Activated T-helper 2 cell treated with anti-CD3 and anti-CD28 coated beads, Interferon-gamma antibody, Interleukin-2, Interleukin-4, amounts not matched to agents 10 μg/mL and 5 μg/mL and 100 μg/mL, durations not matched to agents 14 hours and 24 hours and 36 hours (primary cell): ENCODE measurements at regions not wholly inside any gene's neighbourhood (a gene's known extent, or its start where the extent isn't known, plus 50 kb on each side); places are given as distances from the start of the nearest gene placed in this dataset.
A peak's percentile ranks its signal among the peaks of the same experiment; 100 is the strongest.

ENCODE experiments used
- DNase-seq: peaks from one replicate; pipeline ENCODE4 v3.0.0; 2021; ENCODE audit warnings: low spot score
- H3K27ac Mint-ChIP-seq: one replicate; pipeline ENCODE4 v1.8.0; 2021; ENCODE audit warnings: mixed read lengths
- H3K27me3 Mint-ChIP-seq: one replicate; pipeline ENCODE4 v1.8.0; 2021; ENCODE audit warnings: low read depth, mixed read lengths
- H3K36me3 Mint-ChIP-seq: one replicate; pipeline ENCODE4 v1.8.0; 2021; ENCODE audit warnings: low read depth, mixed read lengths
- H3K4me1 Mint-ChIP-seq: one replicate; pipeline ENCODE4 v1.8.0; 2021; ENCODE audit warnings: low read depth, mixed read lengths
- H3K4me3 Mint-ChIP-seq: one replicate; pipeline ENCODE4 v1.8.0; 2021; ENCODE audit warnings: low read depth, mild to moderate bottlenecking, moderate library complexity, mixed read lengths
- H3K9me3 Mint-ChIP-seq: one replicate; pipeline ENCODE4 v1.8.0; 2021; ENCODE audit warnings: mixed read lengths
- intact Hi-C: fragments of 100-400 bp; cut with micrococcal nuclease; formaldehyde crosslinking; loops from one replicate; pipeline ENCODE4 v1.15.1; 2023

- DNase-seq: no peak
- Mint-ChIP-seq H3K4me3 (no peak overlapping the region), H3K36me3 (no peaks in the 10 kb centered on the region), H3K27me3 (peaks cover 10% of the 10 kb centered on the region), H3K27ac (no peak overlapping the region), H3K9me3 (no peaks in the 10 kb centered on the region), H3K4me1 (peaks cover 8% of the 10 kb centered on the region)
- intact Hi-C loops: loop anchor here (10.0 kb wide), 1 partner anchor 311 kb away; no protein-coding TSS in a partner anchor
These were observed 197.2 kb downstream of the CHRM3 start for GRCh38 chr1:239583536-239583935.

DNA sequence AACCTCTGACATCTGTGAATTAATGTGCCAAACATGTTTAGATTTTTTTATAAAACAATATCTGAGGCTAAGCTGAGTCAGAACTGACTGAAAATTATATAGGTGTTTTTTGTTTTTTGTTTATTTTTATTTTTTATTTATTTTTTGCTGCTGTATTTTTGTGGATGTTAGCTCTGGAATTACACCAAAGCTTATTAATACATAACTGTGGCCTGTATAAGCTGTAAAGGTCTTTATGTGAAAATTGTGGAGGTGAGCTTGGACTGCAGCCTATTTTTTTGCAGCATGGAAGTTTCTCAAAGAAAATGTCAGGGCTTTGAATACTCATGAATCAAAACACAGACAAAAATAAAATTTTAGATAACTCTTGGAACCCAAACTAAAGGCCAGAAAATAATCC, 199.8 kb downstream of the CHRM3 start:
- Mint-ChIP-seq H3K27ac (no peak overlapping the region), H3K4me1 (peaks cover 8% of the 10 kb centered on the region), H3K36me3 (no peaks in the 10 kb centered on the region), H3K27me3 (peaks cover 12% of the 10 kb centered on the region), H3K4me3 (no peak overlapping the region), H3K9me3 (no peaks in the 10 kb centered on the region)
- no peak for DNase-seq
- intact Hi-C loops: loop anchor here (10.0 kb wide), 1 partner anchor 309 kb away; no protein-coding TSS in a partner anchor

DNA sequence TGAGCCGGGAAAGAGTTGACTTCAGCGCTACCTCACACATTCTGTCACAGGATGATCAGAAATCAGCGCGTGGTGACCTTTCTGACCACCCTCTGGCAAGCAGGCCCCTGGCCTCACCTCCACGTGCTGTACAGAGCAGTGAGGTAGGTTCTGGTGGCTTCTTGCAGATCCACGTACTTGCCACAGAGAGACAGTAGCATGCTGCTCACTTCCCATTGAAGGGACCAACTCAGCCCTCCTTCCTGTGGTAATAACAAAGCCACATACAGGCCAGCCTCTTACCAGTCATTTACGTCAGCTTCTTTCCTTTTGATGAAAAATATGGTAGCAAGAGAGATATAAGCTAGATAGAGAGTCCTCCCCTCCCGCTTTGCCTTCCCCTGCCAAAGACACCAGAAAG, 200.7 kb downstream of the CHRM3 start:
- intact Hi-C loops: loop anchor here (10.0 kb wide), 1 partner anchor 308 kb away; no protein-coding TSS in a partner anchor
- DNase-seq: peak; percentile 18
- Mint-ChIP-seq H3K4me3 (no peak overlapping the region), H3K9me3 (no peaks in the 10 kb centered on the region), H3K27me3 (peaks cover 12% of the 10 kb centered on the region), H3K36me3 (no peaks in the 10 kb centered on the region), H3K27ac (no peak overlapping the region), H3K4me1 (peaks cover 8% of the 10 kb centered on the region)

- peaks cover 8% of the 10 kb centered on the region for H3K27me3 Mint-ChIP-seq
These were observed 201.4 kb downstream of the CHRM3 start for GRCh38 chr1:239587574-239588369.

GRCh38 chr1:239590556-239590955, 204.2 kb downstream of the CHRM3 start:
- intact Hi-C loops: loop anchor here (5.0 kb wide), 1 partner anchor 132 kb away; no protein-coding TSS in a partner anchor
- Mint-ChIP-seq H3K27me3 (peaks cover 2% of the 10 kb centered on the region), H3K36me3 (no peaks in the 10 kb centered on the region), H3K27ac (no peak overlapping the region), H3K4me3 (no peak overlapping the region), H3K4me1 (peaks cover 7% of the 10 kb centered on the region), H3K9me3 (no peaks in the 10 kb centered on the region)
- DNase-seq: no peak

More at GRCh38 chr1:239587574-239588369, 201.4 kb downstream of the CHRM3 start:
- no peaks in the 10 kb centered on the region for H3K36me3 Mint-ChIP-seq
- intact Hi-C loops: loop anchor here (10.0 kb wide), 1 partner anchor 307 kb away; no protein-coding TSS in a partner anchor
- H3K9me3 Mint-ChIP-seq: no peaks in the 10 kb centered on the region
- peaks cover 8% of the 10 kb centered on the region for H3K4me1 Mint-ChIP-seq
- H3K27ac Mint-ChIP-seq: no peak overlapping the region
- no peak overlapping the region for H3K4me3 Mint-ChIP-seq
- DNase-seq: no peak

GRCh38 chr1:239593527-239593926, 207.2 kb downstream of the CHRM3 start:
- no peaks in the 10 kb centered on the region for H3K4me1 Mint-ChIP-seq
- H3K27me3 Mint-ChIP-seq: peaks cover 2% of the 10 kb centered on the region
- no peak for DNase-seq
- H3K27ac Mint-ChIP-seq: no peak overlapping the region
- no peaks in the 10 kb centered on the region for H3K36me3 Mint-ChIP-seq
- H3K9me3 Mint-ChIP-seq: no peaks in the 10 kb centered on the region
- intact Hi-C loops: loop anchor here (5.0 kb wide), 1 partner anchor 129 kb away; no protein-coding TSS in a partner anchor
- H3K4me3 Mint-ChIP-seq: no peak overlapping the region

DNA sequence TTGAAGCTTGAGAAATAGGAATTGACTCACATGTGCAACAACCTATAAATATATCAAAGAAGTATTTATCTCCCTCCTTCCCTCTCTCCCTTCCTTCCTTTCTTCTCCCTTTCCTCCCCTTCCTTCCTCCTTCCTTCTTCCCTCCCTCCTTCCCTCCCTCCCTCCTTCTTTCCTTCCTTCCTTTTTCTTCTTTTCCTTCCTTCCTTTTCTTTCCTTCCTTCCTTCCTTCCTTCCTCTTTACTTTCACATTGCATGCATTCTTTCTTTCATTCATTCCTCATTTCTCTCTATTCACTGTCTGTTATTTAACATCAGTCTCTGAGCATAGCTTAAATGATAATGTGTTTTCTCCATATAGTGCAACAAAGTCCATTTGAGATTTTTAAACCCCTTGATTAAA, 214.2 kb downstream of the CHRM3 start:
- Mint-ChIP-seq H3K27ac (no peak overlapping the region), H3K4me1 (no peaks in the 10 kb centered on the region), H3K4me3 (no peak overlapping the region), H3K9me3 (no peaks in the 10 kb centered on the region), H3K27me3 (peaks cover 3% of the 10 kb centered on the region), H3K36me3 (no peaks in the 10 kb centered on the region)
- DNase-seq: no peak
- intact Hi-C loops: no loop called here

DNA sequence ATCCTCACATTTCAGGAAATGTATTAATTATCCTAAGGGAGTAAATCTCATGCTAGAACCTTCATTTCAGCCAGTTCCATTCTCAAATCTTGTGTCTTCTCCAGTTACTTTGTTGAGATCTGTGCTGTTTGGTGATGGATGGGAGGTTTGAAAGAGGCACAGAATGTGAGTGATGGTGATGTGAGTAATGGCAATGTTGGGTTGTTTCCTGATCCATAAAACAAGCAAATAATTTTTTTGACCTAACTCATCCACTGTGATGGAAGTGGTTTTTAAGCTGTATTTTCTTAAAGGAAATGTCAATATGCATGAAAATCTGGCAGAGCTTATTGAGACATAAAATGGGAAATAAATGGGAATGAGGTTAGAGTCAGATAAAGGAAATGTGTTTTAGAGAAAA, 214.7 kb downstream of the CHRM3 start:
- intact Hi-C loops: no loop called here
- peaks cover 6% of the 10 kb centered on the region for H3K27me3 Mint-ChIP-seq
- no peak for DNase-seq
- H3K27ac Mint-ChIP-seq: no peak overlapping the region
- H3K9me3 Mint-ChIP-seq: no peaks in the 10 kb centered on the region
- H3K36me3 Mint-ChIP-seq: no peaks in the 10 kb centered on the region
- no peak overlapping the region for H3K4me3 Mint-ChIP-seq
- no peaks in the 10 kb centered on the region for H3K4me1 Mint-ChIP-seq

DNA sequence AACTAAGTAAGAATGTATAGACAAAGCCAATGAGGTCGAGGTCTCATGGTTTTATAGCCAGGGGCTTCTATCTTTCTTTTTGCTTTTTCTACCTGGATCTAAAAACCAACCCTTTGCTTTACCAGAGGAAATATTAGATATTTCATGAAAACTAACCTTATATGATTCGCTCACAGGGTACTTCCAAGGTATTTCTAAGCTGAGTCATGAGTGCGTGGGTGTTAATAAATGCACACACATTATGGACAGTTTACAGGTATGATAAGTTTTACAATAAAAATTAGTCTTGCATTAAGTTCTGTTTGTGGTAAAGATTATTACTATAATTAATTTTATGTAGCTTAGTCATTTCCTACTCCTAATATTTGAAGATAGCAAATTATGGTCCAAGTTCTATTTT, 217.2 kb downstream of the CHRM3 start:
- intact Hi-C loops: no loop called here
- peaks cover 6% of the 10 kb centered on the region for H3K27me3 Mint-ChIP-seq
- H3K4me3 Mint-ChIP-seq: no peak overlapping the region
- no peak overlapping the region for H3K27ac Mint-ChIP-seq
- no peak for DNase-seq
- no peaks in the 10 kb centered on the region for H3K9me3 Mint-ChIP-seq
- no peaks in the 10 kb centered on the region for H3K4me1 Mint-ChIP-seq
- H3K36me3 Mint-ChIP-seq: no peaks in the 10 kb centered on the region

GRCh38 chr1:239606850-239607400, 220.6 kb downstream of the CHRM3 start:
- H3K4me3 Mint-ChIP-seq: no peak overlapping the region
- H3K27me3 Mint-ChIP-seq: peaks cover 4% of the 10 kb centered on the region
- no peaks in the 10 kb centered on the region for H3K4me1 Mint-ChIP-seq
- no peak for DNase-seq
- H3K9me3 Mint-ChIP-seq: no peaks in the 10 kb centered on the region
- no peaks in the 10 kb centered on the region for H3K36me3 Mint-ChIP-seq
- intact Hi-C loops: no loop called here
- H3K27ac Mint-ChIP-seq: no peak overlapping the region

GRCh38 chr1:239608469-239608868, 222.1 kb downstream of the CHRM3 start:
- no peaks in the 10 kb centered on the region for H3K4me1 Mint-ChIP-seq
- intact Hi-C loops: no loop called here
- no peaks in the 10 kb centered on the region for H3K9me3 Mint-ChIP-seq
- no peak overlapping the region for H3K4me3 Mint-ChIP-seq
- H3K36me3 Mint-ChIP-seq: no peaks in the 10 kb centered on the region
- peaks cover 4% of the 10 kb centered on the region for H3K27me3 Mint-ChIP-seq
- no peak for DNase-seq
- no peak overlapping the region for H3K27ac Mint-ChIP-seq

- Mint-ChIP-seq H3K4me3 (no peak overlapping the region), H3K27me3 (no peaks in the 10 kb centered on the region), H3K4me1 (no peaks in the 10 kb centered on the region), H3K9me3 (no peaks in the 10 kb centered on the region), H3K27ac (no peak overlapping the region), H3K36me3 (no peaks in the 10 kb centered on the region)
- intact Hi-C loops: no loop called here
- DNase-seq: no peak
These were observed 226.0 kb downstream of the CHRM3 start for GRCh38 chr1:239612379-239612778.

- DNase-seq: no peak
- Mint-ChIP-seq H3K4me1 (no peaks in the 10 kb centered on the region), H3K4me3 (no peak overlapping the region), H3K9me3 (no peaks in the 10 kb centered on the region), H3K27me3 (no peaks in the 10 kb centered on the region), H3K27ac (no peak overlapping the region), H3K36me3 (no peaks in the 10 kb centered on the region)
- intact Hi-C loops: no loop called here
These were observed 230.3 kb downstream of the CHRM3 start for GRCh38 chr1:239616673-239617072.
